Left kidney (tissue), 1 donor: ENCODE measurements at regions not wholly inside any gene's neighbourhood (a gene's known extent, or its start where the extent isn't known, plus 50 kb on each side); places are given as distances from the start of the nearest gene placed in this dataset.

Experiments
- DNase-seq: peaks from one replicate; pipeline ENCODE4 v3.0.0-alpha.2; 2013

GRCh38 chr5:2985718-2986117 lies 234.2 kb upstream of the IRX2 start:
- no peak for DNase-seq

DNA sequence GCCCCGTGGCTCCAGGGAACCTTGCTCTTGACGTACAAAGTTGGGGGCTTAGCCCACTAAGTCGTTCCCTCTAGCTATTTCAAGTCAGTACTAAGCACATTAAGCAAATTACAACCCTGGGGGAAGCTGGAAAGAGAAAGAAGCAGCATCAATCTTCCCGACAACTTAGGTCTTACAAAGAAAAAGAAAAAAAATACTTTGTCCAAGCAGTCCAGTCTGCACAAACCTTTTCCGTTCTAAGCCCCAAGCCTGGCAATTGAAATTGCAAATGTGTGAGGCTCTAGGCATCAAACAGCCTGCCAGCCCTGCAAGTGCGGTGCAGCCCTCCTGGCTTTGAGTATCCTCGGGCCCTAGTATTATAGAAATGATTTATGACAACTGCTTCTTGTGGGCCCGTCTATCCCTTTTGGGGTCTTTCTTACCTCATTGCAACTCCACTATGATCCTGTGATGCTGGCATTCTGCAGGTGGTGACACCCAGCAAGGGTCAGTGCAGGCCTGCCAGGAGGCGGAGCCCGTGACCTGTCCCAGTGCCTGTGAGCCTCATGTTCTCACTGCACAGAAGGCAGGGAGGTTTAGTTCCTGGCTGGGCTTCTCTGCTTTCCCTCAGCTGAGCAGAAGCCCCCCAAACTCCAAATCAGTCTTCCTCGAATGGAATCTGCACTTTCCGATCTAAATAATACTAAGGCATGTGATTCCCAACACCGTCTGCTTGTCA lies 232.3 kb upstream of the IRX2 start:
- no peak for DNase-seq

GRCh38 chr5:2981652-2982051 lies 230.2 kb upstream of the IRX2 start:
- no peak for DNase-seq

GRCh38 chr5:2981035-2981434 lies 229.6 kb upstream of the IRX2 start:
- DNase-seq: no peak

- DNase-seq: no peak
These were observed 208.8 kb upstream of the IRX2 start for GRCh38 chr5:2960294-2960693.

DNA sequence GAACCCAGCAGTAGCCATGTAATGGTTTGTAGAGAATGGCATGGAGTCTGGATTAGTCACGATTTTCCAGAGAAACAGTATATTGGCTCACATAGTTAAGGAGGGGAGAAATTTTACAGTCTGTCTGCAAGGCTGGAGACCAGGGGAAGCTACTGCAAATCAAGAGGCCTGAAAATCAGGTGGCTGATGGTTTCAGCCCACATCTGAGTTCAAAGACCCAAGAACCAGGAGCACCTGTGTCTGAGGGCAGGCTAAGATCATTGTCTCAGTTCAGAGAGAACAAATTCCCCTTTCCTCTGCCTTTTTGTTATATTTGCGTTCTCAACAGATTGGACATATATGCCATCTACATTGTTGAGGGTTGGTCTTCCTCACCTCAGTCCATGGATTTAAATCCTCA lies 207.5 kb upstream of the IRX2 start:
- DNase-seq: no peak

- DNase-seq: no peak
These were observed 197.4 kb upstream of the IRX2 start for GRCh38 chr5:2948875-2949274.

DNA sequence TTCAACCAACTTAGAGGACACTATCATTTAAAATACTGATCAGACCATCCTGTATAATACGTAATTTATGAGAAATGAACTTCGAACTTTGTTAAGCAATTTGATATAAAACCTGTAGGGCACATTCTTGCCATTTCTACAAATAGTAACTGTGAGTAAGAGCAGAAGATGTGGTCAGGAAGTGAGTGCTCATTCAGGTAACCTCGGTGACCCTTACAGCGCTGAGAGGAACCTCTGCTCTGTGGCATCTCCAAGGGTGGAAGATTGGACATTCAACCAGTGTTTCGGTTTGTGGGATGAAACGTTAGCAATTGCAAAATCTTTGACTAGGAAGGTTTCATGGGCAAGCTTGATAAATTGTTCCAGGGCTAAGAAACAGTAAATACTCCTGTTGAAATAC lies 194.8 kb upstream of the IRX2 start:
- DNase-seq: no peak

- DNase-seq: no peak
These were observed 184.9 kb upstream of the IRX2 start for GRCh38 chr5:2936413-2936812.

GRCh38 chr5:2929779-2930178 lies 178.3 kb upstream of the IRX2 start:
- no peak for DNase-seq

- no peak for DNase-seq
These were observed 170.2 kb upstream of the IRX2 start for GRCh38 chr5:2921651-2922050.

GRCh38 chr5:2921176-2921575 lies 169.7 kb upstream of the IRX2 start:
- no peak for DNase-seq

DNA sequence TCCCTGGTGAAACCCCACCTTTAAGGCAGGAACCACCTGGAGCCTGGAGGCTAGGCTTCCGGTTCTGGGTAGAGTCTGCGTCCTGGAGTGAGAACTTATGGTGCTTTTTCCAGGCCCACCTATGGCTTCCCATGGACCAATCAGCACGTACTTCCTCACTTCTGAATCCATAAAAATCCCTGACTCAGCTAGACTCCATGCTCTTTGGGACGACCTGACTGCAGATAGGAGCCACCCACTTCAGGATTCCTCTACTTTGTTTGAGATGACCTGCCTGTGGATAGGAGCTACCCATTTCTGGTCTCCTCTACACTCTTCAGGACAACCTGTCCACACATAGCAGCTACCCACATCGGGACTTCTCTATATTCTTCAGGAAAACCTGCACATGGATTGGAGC lies 168.8 kb upstream of the IRX2 start:
- DNase-seq: no peak

GRCh38 chr5:2919310-2920018 lies 168.0 kb upstream of the IRX2 start:
- DNase-seq: no peak

DNA sequence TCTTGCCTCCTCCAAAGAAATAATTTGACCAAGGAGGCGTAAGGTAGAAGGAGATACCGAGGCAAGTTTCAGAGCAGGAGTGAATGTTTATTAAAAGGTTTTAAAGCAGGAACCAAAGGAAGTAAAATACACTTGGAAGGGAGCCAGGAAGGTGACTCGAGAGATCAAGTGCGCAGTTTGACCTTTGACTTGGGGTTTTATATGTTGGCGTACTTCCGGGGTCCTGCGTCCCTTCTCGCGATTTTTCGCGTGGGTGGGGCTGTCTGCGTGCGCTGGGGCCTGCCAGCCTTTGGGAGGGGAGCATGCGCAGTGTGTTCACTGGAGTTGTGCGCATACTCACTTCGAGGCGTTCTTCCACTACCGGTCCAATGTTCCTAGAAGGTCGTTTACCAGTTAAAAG lies 166.0 kb upstream of the IRX2 start:
- no peak for DNase-seq

GRCh38 chr5:2917093-2917492 lies 165.6 kb upstream of the IRX2 start:
- no peak for DNase-seq

- no peak for DNase-seq
These were observed 164.7 kb upstream of the IRX2 start for GRCh38 chr5:2916076-2916682.

- no peak for DNase-seq
These were observed 163.6 kb upstream of the IRX2 start for GRCh38 chr5:2914981-2915484.

DNA sequence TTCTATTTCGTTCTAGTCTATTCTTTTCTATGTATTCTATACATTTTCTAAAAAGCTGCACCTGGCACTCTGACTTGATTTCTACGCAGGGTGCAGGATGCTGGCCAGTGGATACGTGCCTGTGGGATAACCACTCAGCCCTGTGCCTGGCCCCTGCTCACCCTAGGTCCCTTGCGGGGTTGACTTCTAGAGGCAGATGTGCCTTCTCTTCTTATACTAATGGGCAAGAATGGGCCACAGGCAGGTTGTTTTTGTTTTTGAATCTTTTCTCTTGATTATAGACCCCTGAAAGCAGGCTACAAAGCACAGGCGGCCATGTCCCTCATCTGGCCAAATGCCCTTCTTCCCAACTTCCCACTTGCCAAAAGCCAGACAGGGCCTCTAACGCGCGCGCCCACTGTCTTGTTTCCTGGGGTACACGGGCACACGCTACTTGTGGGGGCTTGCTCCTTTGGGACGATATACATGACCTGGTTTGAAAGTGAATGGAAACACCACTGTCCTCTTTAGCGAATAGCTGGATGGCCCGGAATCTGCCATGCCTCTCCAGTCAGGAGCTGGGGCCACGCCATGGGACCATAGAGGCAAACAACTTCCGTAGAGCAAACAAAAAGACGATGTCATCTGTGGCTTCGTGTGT lies 162.7 kb upstream of the IRX2 start:
- no peak for DNase-seq

DNA sequence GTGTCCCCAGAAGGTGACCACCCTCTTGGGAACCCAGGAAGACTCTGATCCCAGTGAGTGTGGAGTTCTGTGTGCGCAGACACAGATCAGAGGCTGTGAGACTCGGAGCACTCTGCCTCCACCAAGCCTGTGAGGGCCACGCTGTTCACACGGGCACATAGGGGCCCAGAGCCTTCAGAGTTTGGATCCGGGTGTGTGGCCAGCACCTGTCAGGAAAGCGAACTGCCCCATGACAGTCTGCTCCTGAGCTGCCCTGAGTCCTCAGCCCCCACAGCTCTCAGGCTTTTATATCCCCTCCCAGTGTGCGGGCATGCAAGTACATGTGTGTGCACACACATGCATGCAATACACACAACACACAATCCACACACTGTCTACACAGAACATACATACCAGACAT lies 161.8 kb upstream of the IRX2 start:
- DNase-seq: no peak

- no peak for DNase-seq
These were observed 161.3 kb upstream of the IRX2 start for GRCh38 chr5:2912741-2913140.

GRCh38 chr5:2910401-2911175 lies 159.1 kb upstream of the IRX2 start:
- DNase-seq: no peak
